Neuronal stem cell (in vitro differentiated cells): ENCODE measurements at regions not wholly inside any gene's neighbourhood (a gene's known extent, or its start where the extent isn't known, plus 50 kb on each side); places are given as distances from the start of the nearest gene placed in this dataset.
"Not testable (repeated sequence)": the region's sequence is repeated elsewhere in the genome, so short reads cannot be mapped to it uniquely, and the experiment has no call there.

Source experiments
- DNase-seq: peaks from one replicate; pipeline ENCODE4 v3.0.0-alpha.2; 2013; ENCODE audit warnings: low spot score
- H2AFZ ChIP-seq: one replicate; pipeline ENCODE4 v1.6.1; 2013; ENCODE audit warnings: mild to moderate bottlenecking, low read length, inconsistent platforms
- H2AK5ac ChIP-seq: 2 replicates; pipeline ENCODE4 v1.6.1; 2013; ENCODE audit warnings: low read depth, mild to moderate bottlenecking, inconsistent platforms, low read length, moderate library complexity, mixed read lengths
- H2BK120ac ChIP-seq: 2 replicates; pipeline ENCODE4 v1.6.1; 2013; ENCODE audit warnings: low read depth, mild to moderate bottlenecking, inconsistent platforms, low read length, moderate library complexity, mixed read lengths
- H2BK12ac ChIP-seq: one replicate; pipeline ENCODE4 v1.6.1; 2013; ENCODE audit warnings: low read length, inconsistent platforms
- H2BK15ac ChIP-seq: 2 replicates; pipeline ENCODE4 v1.6.1; 2013; ENCODE audit warnings: mild to moderate bottlenecking, low read length, inconsistent platforms, mixed read lengths
- H2BK5ac ChIP-seq: one replicate; pipeline ENCODE4 v1.6.1; 2013; ENCODE audit warnings: inconsistent platforms, mild to moderate bottlenecking, low read length, moderate library complexity
- H3K14ac ChIP-seq: one replicate; pipeline ENCODE4 v1.6.1; 2013; ENCODE audit warnings: low read length, inconsistent platforms
- H3K18ac ChIP-seq: 2 replicates; pipeline ENCODE4 v1.6.1; 2013; ENCODE audit warnings: low read length, inconsistent platforms
- H3K23ac ChIP-seq: 2 replicates; pipeline ENCODE4 v1.6.1; 2013; ENCODE audit warnings: low read depth, mild to moderate bottlenecking, mixed read lengths, low read length, inconsistent platforms; ENCODE audit not compliant: poor library complexity
- H3K27ac ChIP-seq: replicated peaks from 3 replicates; pipeline ENCODE4 v1.5.1; 2013; ENCODE audit warnings: low read length, inconsistent platforms
- H3K27me3 ChIP-seq, 3 experiments: 2 replicates each; pipeline ENCODE4 v1.6.1; 2013; ENCODE audit warnings: low read length in 3 of 3, mild to moderate bottlenecking in 2 of 3, inconsistent platforms in 1 of 3, low read depth in 1 of 3, mixed read lengths in 1 of 3, moderate library complexity in 1 of 3; ENCODE audit not compliant: control insufficient read depth in 3 of 3, insufficient read depth in 3 of 3
- H3K36me3 ChIP-seq, 2 donors: replicated peaks in 1 of 2; 2 replicates each; pipeline ENCODE4 v1.6.1; 2013; ENCODE audit warnings: low read length in 2 of 2; ENCODE audit not compliant: control insufficient read depth in 2 of 2, insufficient read depth in 2 of 2
- H3K4ac ChIP-seq: 2 replicates; pipeline ENCODE4 v1.6.1; 2013; ENCODE audit warnings: inconsistent platforms, mild to moderate bottlenecking, low read length, moderate library complexity
- H3K4me1 ChIP-seq, 2 donors: 1 replicate in 1 of 2; 2 replicates in 1 of 2; pipeline ENCODE4 v1.6.1; 2013; ENCODE audit warnings: low read length in 2 of 2, low read depth in 1 of 2; ENCODE audit not compliant: control insufficient read depth in 2 of 2, insufficient read depth in 1 of 2
- H3K4me2 ChIP-seq: one replicate; pipeline ENCODE4 v1.6.1; 2013; ENCODE audit warnings: mild to moderate bottlenecking, low read length, inconsistent platforms; ENCODE audit not compliant: insufficient read depth, poor library complexity, severe bottlenecking
- H3K4me3 ChIP-seq, 2 donors: 2 replicates each; pipeline ENCODE4 v1.5.1; 2013; ENCODE audit warnings: low read length in 2 of 2, mild to moderate bottlenecking in 2 of 2, inconsistent platforms in 1 of 2, moderate library complexity in 1 of 2
- H3K79me1 ChIP-seq: one replicate; pipeline ENCODE4 v1.6.1; 2013; ENCODE audit warnings: low read depth, mild to moderate bottlenecking, inconsistent platforms, low read length, moderate library complexity
- H3K9ac ChIP-seq: one replicate; pipeline ENCODE4 v1.6.1; 2013; ENCODE audit warnings: mild to moderate bottlenecking, low read depth, low read length, inconsistent platforms; ENCODE audit not compliant: poor library complexity
- H3K9me3 ChIP-seq, 2 donors: replicated peaks in 1 of 2; 2 replicates each; pipeline versions ENCODE3 to v1.6.1; 2013; ENCODE audit warnings: low read length in 2 of 2, mild to moderate bottlenecking in 2 of 2, inconsistent platforms in 1 of 2, low read depth in 1 of 2, mixed read lengths in 1 of 2, moderate library complexity in 1 of 2; ENCODE audit not compliant: control insufficient read depth in 2 of 2, insufficient read depth in 1 of 2
- H4K8ac ChIP-seq: one replicate; pipeline ENCODE4 v1.6.1; 2013; ENCODE audit warnings: low read depth, mild to moderate bottlenecking, inconsistent platforms, low read length, moderate library complexity
- H4K91ac ChIP-seq: one replicate; pipeline ENCODE4 v1.6.1; 2013; ENCODE audit warnings: low read length, low read depth, mild to moderate bottlenecking, inconsistent platforms; ENCODE audit not compliant: poor library complexity
- WGBS, 2 donors: extraction: QIAGEN DNeasy Blood & Tissue Kit; methylation state at CpG; one replicate each; pipeline ENCODE4 v1.1.7; 2013; ENCODE audit warnings: missing lambda C conversion rate in 2 of 2, mixed read lengths in 1 of 2; ENCODE audit not compliant: insufficient read length in 2 of 2, insufficient replicate concordance in 1 of 2; ENCODE audit errors: extremely low coverage in 2 of 2; 5-methylcytosine and 5-hydroxymethylcytosine counted together

- H3K18ac ChIP-seq, H3K4me3 ChIP-seq, H3K36me3 ChIP-seq, H3K27me3 ChIP-seq, H3K9ac ChIP-seq, H3K79me1 ChIP-seq, H3K27ac ChIP-seq, H2BK15ac ChIP-seq, H2AFZ ChIP-seq, H2BK5ac ChIP-seq, H4K91ac ChIP-seq, H3K4ac ChIP-seq, H2AK5ac ChIP-seq, H3K4me2 ChIP-seq, H3K4me1 ChIP-seq, DNase-seq, H4K8ac ChIP-seq, H2BK12ac ChIP-seq, H3K23ac ChIP-seq, H2BK120ac ChIP-seq, H3K9me3 ChIP-seq, H3K14ac ChIP-seq: not testable (repeated sequence)
- WGBS, 2 donors, result no CpG with 5 or more reads among the region's 4 CpGs
Observed at GRCh38 chr5:112523674-112524263, 104.7 kb upstream of the EPB41L4A start.

GRCh38 chr5:112525217-112525616 is 106.1 kb upstream of the EPB41L4A start:
- Histone ChIP-seq H3K18ac (no peak overlapping the region), H3K9me3 (no peaks in the 10 kb centered on the region), H2BK15ac (no peak overlapping the region), H3K4me3 (no peak overlapping the region), H4K8ac (no peak overlapping the region), H2AFZ (no peak overlapping the region), H3K4me2 (no peak overlapping the region), H3K36me3 (no peaks in the 10 kb centered on the region), H3K9ac (no peak overlapping the region), H2BK120ac (no peak overlapping the region), H3K27me3 (no peaks in the 10 kb centered on the region), H3K27ac (no peak overlapping the region), H3K14ac (no peak overlapping the region), H3K79me1 (peaks cover 3% of the 10 kb centered on the region), H3K4me1 (no peaks in the 10 kb centered on the region), H3K4ac (no peak overlapping the region), H3K23ac (no peak overlapping the region), H2BK12ac (no peak overlapping the region), H4K91ac (no peak overlapping the region), H2AK5ac (no peak overlapping the region), H2BK5ac (no peak overlapping the region)
- WGBS, 2 donors, result no CpG with 5 or more reads among the region's 6 CpGs
- no peak for DNase-seq

- no peak overlapping the region for H3K14ac ChIP-seq
- DNase-seq, result no peak
- no peaks in the 10 kb centered on the region for H3K36me3 ChIP-seq
- H3K4ac ChIP-seq, result no peak overlapping the region
- H2BK15ac ChIP-seq, result no peak overlapping the region
- H2BK120ac ChIP-seq, result no peak overlapping the region
- H4K8ac ChIP-seq, result no peak overlapping the region
- H3K23ac ChIP-seq, result no peak overlapping the region
- no peaks in the 10 kb centered on the region for H3K4me1 ChIP-seq
- H3K4me3 ChIP-seq, result no peak overlapping the region
- H2AFZ ChIP-seq, result no peak overlapping the region
- no peaks in the 10 kb centered on the region for H3K27me3 ChIP-seq
- H3K79me1 ChIP-seq, result no peaks in the 10 kb centered on the region
- H2BK12ac ChIP-seq, result no peak overlapping the region
- no peak overlapping the region for H3K4me2 ChIP-seq
- no peaks in the 10 kb centered on the region for H3K9me3 ChIP-seq
- no peak overlapping the region for H3K27ac ChIP-seq
- no peak overlapping the region for H3K9ac ChIP-seq
- H2BK5ac ChIP-seq, result no peak overlapping the region
- H2AK5ac ChIP-seq, result no peak overlapping the region
- no peak overlapping the region for H4K91ac ChIP-seq
- WGBS, 2 donors, result no CpG with 5 or more reads among the region's 5 CpGs
- H3K18ac ChIP-seq, result no peak overlapping the region
Observed at GRCh38 chr5:112528928-112529327, 109.9 kb upstream of the EPB41L4A start.

- WGBS, 2 donors, result no CpG with 5 or more reads among the region's 5 CpGs
- no peak overlapping the region for H2BK5ac ChIP-seq
Observed at GRCh38 chr5:112529525-112529924, 110.4 kb upstream of the EPB41L4A start.

More at GRCh38 chr5:112529525-112529924, 110.4 kb upstream of the EPB41L4A start:
- H3K79me1 ChIP-seq, result no peaks in the 10 kb centered on the region
- no peak overlapping the region for H4K91ac ChIP-seq
- H3K9ac ChIP-seq, result no peak overlapping the region
- no peak for DNase-seq
- no peak overlapping the region for H3K4me2 ChIP-seq
- peak overlapping the region; percentile 30 for H4K8ac ChIP-seq
- no peak overlapping the region for H3K18ac ChIP-seq
- no peaks in the 10 kb centered on the region for H3K27me3 ChIP-seq
- H3K27ac ChIP-seq, result no peak overlapping the region
- no peak overlapping the region for H3K23ac ChIP-seq
- no peak overlapping the region for H3K4ac ChIP-seq
- H2AK5ac ChIP-seq, result no peak overlapping the region
- H3K9me3 ChIP-seq, result no peaks in the 10 kb centered on the region
- no peaks in the 10 kb centered on the region for H3K4me1 ChIP-seq
- H3K4me3 ChIP-seq, result no peak overlapping the region
- no peak overlapping the region for H2BK15ac ChIP-seq
- H2AFZ ChIP-seq, result no peak overlapping the region
- H3K36me3 ChIP-seq, result no peaks in the 10 kb centered on the region
- H3K14ac ChIP-seq, result no peak overlapping the region
- H2BK120ac ChIP-seq, result no peak overlapping the region
- no peak overlapping the region for H2BK12ac ChIP-seq
